Subcutaneous abdominal adipose tissue (tissue), 5 donors: ENCODE measurements at regions not wholly inside any gene's neighbourhood (a gene's known extent, or its start where the extent isn't known, plus 50 kb on each side); places are given as distances from the start of the nearest gene placed in this dataset.

Experiments
- H3K27ac ChIP-seq: one replicate; pipeline ENCODE4 v1.7.0; 2013; ENCODE audit warnings: low read depth, mild to moderate bottlenecking, inconsistent platforms, low read length, moderate library complexity
- H3K27me3 ChIP-seq, 5 donors: one replicate each; pipeline ENCODE4 v1.7.0; 2013; ENCODE audit warnings: low read length in 5 of 5, inconsistent platforms in 1 of 5; ENCODE audit not compliant: control insufficient read depth in 5 of 5, insufficient read depth in 4 of 5
- H3K36me3 ChIP-seq, 5 donors: one replicate each; pipeline ENCODE4 v1.7.0; 2013; ENCODE audit warnings: low read length in 5 of 5; ENCODE audit not compliant: control insufficient read depth in 5 of 5, insufficient read depth in 5 of 5
- H3K4me1 ChIP-seq, 5 donors: one replicate each; pipeline ENCODE4 v1.7.0; 2013; ENCODE audit warnings: low read length in 5 of 5, mild to moderate bottlenecking in 3 of 5, moderate library complexity in 1 of 5; ENCODE audit not compliant: control insufficient read depth in 5 of 5, insufficient read depth in 5 of 5
- H3K4me3 ChIP-seq, 5 donors: one replicate each; pipeline ENCODE4 v1.7.0; 2013; ENCODE audit warnings: low read length in 5 of 5, low read depth in 1 of 5
- H3K9ac ChIP-seq, 5 donors: one replicate each; pipeline ENCODE4 v1.7.0; 2013; ENCODE audit warnings: low read length in 5 of 5, mild to moderate bottlenecking in 4 of 5, moderate library complexity in 3 of 5
- H3K9me3 ChIP-seq, 5 donors: one replicate each; pipeline ENCODE4 v1.7.0; 2013; ENCODE audit warnings: low read length in 5 of 5; ENCODE audit not compliant: control insufficient read depth in 5 of 5
- donor health status: healthy.
- donor health status: healthy.
- donor health status: healthy.
- donor health status: healthy.
- donor health status: healthy.

DNA sequence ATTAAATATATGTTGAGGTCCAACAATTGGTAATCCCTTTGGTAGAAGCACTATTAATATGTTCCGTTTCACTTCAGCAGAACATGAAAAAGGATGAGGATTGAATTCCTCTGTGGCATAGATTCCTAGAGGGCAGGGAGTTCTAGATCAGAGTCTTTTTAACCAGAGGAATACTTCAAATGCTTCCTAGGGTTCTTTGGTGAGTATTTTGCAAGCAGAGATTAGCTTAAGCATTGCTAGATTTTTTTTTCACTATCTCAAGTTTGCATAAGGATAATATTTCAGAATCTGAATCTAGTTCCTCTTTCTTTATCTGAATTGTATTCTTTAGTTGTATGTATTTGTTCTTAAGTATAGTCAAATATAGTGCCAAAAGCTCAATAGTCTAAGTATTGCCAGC is 116.6 kb upstream of the ADAMTSL1 start:
- no peaks in the 10 kb centered on the region for H3K36me3 ChIP-seq
- H3K9ac ChIP-seq = no peak overlapping the region
- peaks cover 0 to 3% (median 0%) of the 10 kb centered on the region in 5 donors for H3K4me1 ChIP-seq
- no peaks in the 10 kb centered on the region for H3K9me3 ChIP-seq
- H3K27me3 ChIP-seq = no peaks in the 10 kb centered on the region
- no peak overlapping the region for H3K27ac ChIP-seq
- no peak overlapping the region for H3K4me3 ChIP-seq

DNA sequence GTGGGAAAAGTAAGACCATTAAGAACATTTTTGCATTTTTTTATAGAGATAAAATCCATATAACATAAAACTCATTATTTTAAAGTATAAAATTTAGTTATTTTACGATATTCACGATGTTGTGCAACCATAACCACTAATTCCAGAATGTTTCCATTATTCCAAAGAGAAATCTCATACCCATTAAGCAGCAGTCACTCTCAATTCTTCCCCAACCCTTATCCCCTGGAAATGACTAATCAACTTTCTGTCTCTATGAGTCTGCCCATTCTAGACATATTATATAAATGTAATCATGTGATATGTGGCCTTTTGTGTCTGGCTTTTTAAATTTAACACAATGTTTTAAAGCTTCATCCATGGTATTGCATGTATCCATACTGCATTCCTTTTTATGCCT is 115.6 kb upstream of the ADAMTSL1 start:
- Histone ChIP-seq H3K4me3 (no peak overlapping the region), H3K27me3 (no peaks in the 10 kb centered on the region)

GRCh38 chr9:18359335-18359734 is 114.6 kb upstream of the ADAMTSL1 start:
- H3K27me3 ChIP-seq = no peaks in the 10 kb centered on the region
- no peaks in the 10 kb centered on the region for H3K36me3 ChIP-seq
- H3K4me3 ChIP-seq = no peak overlapping the region
- peaks cover 0 to 11% (median 0%) of the 10 kb centered on the region in 5 donors for H3K4me1 ChIP-seq
- no peak overlapping the region for H3K27ac ChIP-seq
- H3K9ac ChIP-seq = no peak overlapping the region
- H3K9me3 ChIP-seq = no peaks in the 10 kb centered on the region

More for the DNA sequence above, 115.6 kb upstream of the ADAMTSL1 start:
- Histone ChIP-seq H3K9ac (no peak overlapping the region), H3K27ac (no peak overlapping the region), H3K36me3 (no peaks in the 10 kb centered on the region), H3K4me1 (peaks cover 0 to 11% (median 0%) of the 10 kb centered on the region in 5 donors), H3K9me3 (no peaks in the 10 kb centered on the region)

DNA sequence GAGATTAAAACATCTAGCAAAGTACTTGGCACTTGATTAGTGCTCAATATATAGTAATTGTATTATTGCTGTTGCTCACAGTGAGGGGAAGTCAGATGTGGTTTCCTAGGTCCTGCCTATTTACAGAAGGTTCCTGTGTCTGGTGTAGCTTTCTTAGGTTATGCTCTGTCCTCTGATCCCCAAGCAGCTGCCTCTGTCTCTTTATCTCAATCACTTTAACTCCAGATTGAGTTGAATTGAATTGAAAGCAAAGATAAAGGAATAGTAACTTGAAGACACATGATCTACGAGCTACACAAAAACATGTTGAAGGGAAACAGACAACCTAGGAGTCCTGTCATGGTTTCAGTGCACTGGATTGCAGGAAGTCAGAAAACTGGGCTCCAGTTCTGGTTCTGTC is 113.9 kb upstream of the ADAMTSL1 start:
- Histone ChIP-seq H3K27me3 (no peaks in the 10 kb centered on the region), H3K27ac (no peak overlapping the region), H3K9me3 (no peaks in the 10 kb centered on the region), H3K36me3 (no peaks in the 10 kb centered on the region), H3K9ac (no peak overlapping the region), H3K4me1 (peaks cover 0 to 11% (median 0%) of the 10 kb centered on the region in 5 donors), H3K4me3 (no peak overlapping the region)

GRCh38 chr9:18361646-18362045 is 112.3 kb upstream of the ADAMTSL1 start:
- Histone ChIP-seq H3K9me3 (no peaks in the 10 kb centered on the region), H3K9ac (no peak overlapping the region), H3K36me3 (no peaks in the 10 kb centered on the region), H3K27ac (no peak overlapping the region), H3K27me3 (no peaks in the 10 kb centered on the region), H3K4me1 (peaks cover 0 to 11% (median 0%) of the 10 kb centered on the region in 5 donors), H3K4me3 (no peak overlapping the region)

- Histone ChIP-seq H3K9ac (no peak overlapping the region), H3K27me3 (no peaks in the 10 kb centered on the region), H3K9me3 (no peaks in the 10 kb centered on the region), H3K27ac (no peak overlapping the region), H3K4me1 (peaks cover 0 to 11% (median 0%) of the 10 kb centered on the region in 5 donors), H3K36me3 (no peaks in the 10 kb centered on the region), H3K4me3 (no peak overlapping the region)
These were observed 111.8 kb upstream of the ADAMTSL1 start for GRCh38 chr9:18362166-18362565.

- Histone ChIP-seq H3K36me3 (no peaks in the 10 kb centered on the region), H3K9ac (no peak overlapping the region), H3K4me1 (peaks cover 0 to 11% (median 0%) of the 10 kb centered on the region in 5 donors), H3K27ac (no peak overlapping the region), H3K4me3 (no peak overlapping the region), H3K27me3 (no peaks in the 10 kb centered on the region), H3K9me3 (no peaks in the 10 kb centered on the region)
These were observed 110.9 kb upstream of the ADAMTSL1 start for GRCh38 chr9:18362901-18363685.

GRCh38 chr9:18365651-18366050 is 108.3 kb upstream of the ADAMTSL1 start:
- Histone ChIP-seq H3K27me3 (no peaks in the 10 kb centered on the region), H3K4me3 (no peak overlapping the region), H3K9ac (no peak overlapping the region), H3K27ac (no peak overlapping the region), H3K4me1 (peaks cover 0 to 11% (median 0%) of the 10 kb centered on the region in 5 donors), H3K36me3 (no peaks in the 10 kb centered on the region), H3K9me3 (no peaks in the 10 kb centered on the region)

DNA sequence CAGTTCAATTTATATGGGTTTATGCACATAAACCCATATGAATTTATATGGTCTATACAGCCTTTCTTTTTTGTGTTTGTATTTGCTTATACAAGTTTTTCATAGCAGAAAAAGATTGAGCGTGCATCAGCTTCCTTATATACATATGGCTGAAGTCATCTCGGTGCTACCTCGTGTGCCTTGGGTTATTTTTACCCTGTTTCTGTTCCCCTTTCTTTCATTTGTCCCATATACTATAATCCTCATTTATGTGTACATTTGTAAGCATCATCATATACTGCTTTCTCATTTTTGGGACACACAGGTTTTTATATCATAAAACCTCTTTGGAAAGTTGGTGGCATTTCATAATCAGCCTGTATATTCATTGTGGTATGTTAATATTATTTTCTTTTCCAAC is 107.8 kb upstream of the ADAMTSL1 start:
- H3K36me3 ChIP-seq = no peaks in the 10 kb centered on the region
- H3K4me3 ChIP-seq = no peak overlapping the region
- no peaks in the 10 kb centered on the region for H3K27me3 ChIP-seq
- no peak overlapping the region for H3K9ac ChIP-seq
- peaks cover 0 to 11% (median 0%) of the 10 kb centered on the region in 5 donors for H3K4me1 ChIP-seq
- H3K9me3 ChIP-seq = no peaks in the 10 kb centered on the region
- no peak overlapping the region for H3K27ac ChIP-seq

GRCh38 chr9:18368206-18368605 is 105.7 kb upstream of the ADAMTSL1 start:
- no peak overlapping the region for H3K4me3 ChIP-seq
- H3K9me3 ChIP-seq = no peaks in the 10 kb centered on the region
- H3K27ac ChIP-seq = no peak overlapping the region
- H3K36me3 ChIP-seq = no peaks in the 10 kb centered on the region
- H3K9ac ChIP-seq = no peak overlapping the region
- H3K4me1 ChIP-seq = no peaks in the 10 kb centered on the region
- H3K27me3 ChIP-seq = no peaks in the 10 kb centered on the region
